HG02571 (cell line): ENCODE measurements at regions not wholly inside any gene's neighbourhood (a gene's known extent, or its start where the extent isn't known, plus 50 kb on each side); places are given as distances from the start of the nearest gene placed in this dataset.

Experiments used
- ATAC-seq: cut with Tn5 transposase; IDR thresholded peaks from one replicate; pipeline ENCODE4 v1.9.1; 2021; ENCODE audit warnings: mild to moderate bottlenecking, moderate library complexity; ENCODE audit not compliant: unreplicated experiment

DNA sequence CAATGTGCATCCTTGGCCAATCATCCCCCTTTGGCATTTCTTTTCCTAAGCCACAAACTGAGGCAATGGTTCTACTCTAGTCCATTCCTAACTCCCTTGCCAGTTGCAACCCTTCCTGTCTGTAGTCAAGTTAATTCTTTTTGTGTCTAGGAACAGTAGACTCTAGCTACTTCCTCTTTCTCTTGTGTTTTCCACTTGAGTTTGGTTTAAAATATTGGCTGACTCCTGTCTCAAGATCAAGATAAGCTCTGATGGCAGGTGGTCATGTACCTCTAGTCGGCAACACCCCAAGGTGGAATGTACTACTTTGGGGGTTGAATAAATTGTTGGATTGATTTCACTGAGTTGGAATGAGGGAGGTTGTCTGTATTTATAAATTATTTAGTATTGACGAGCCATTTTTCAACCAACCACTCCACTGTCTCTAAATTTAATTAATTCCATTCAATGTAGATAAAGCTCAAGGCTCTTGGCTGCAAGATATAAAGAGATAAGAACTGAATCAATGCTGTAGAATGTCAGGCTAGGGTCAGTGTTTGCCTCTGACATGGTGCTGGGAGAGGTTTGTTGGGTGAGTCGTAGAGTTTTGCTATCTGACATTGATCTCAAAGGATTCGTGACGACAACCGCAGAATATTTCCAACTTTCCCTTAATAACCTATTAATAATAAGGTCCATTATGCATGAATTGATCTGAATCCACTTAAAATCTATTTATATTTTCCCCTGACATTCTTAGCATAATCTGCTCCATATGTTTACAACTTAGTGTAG, 188.7 kb upstream of the APCDD1 start:
- ATAC-seq: no peak

DNA sequence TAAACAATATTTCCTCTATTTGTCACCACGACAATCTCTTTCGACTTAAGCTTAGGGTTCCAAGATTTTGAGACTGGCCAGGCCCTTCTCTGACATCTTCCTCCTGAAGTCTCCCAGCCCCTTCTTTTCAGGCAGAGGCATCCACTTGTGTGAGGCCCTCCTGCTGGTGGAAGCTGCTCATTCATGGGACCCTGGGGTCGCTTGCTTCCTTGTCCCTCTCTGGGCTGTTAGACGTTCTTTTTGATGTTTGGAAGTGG, 188.2 kb upstream of the APCDD1 start:
- ATAC-seq: no peak

- ATAC-seq: no peak
Observed at GRCh38 chr18:10269261-10269660, 185.2 kb upstream of the APCDD1 start.

GRCh38 chr18:10270151-10270571, 184.3 kb upstream of the APCDD1 start:
- ATAC-seq: no peak

DNA sequence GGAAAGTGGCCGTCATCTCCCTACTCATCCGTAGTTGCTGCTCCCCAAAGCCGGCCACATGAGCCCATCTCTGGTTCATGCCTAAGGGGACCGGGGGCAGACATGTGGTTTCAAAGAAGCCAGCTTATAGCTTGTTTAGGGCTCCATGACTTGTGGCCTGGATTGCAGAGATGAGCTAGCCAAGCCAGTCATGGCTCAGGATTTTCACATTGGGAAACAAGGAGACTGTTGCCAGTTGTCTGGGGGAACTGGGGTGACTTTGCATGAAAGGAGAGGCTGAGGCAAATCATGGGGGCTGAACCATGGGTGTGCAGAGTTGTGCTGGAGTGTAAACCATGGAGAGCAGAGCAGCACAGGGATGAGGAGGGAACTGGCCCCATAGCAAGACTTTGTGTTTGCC, 183.0 kb upstream of the APCDD1 start:
- no peak for ATAC-seq

GRCh38 chr18:10274301-10274700, 180.1 kb upstream of the APCDD1 start:
- ATAC-seq: no peak

DNA sequence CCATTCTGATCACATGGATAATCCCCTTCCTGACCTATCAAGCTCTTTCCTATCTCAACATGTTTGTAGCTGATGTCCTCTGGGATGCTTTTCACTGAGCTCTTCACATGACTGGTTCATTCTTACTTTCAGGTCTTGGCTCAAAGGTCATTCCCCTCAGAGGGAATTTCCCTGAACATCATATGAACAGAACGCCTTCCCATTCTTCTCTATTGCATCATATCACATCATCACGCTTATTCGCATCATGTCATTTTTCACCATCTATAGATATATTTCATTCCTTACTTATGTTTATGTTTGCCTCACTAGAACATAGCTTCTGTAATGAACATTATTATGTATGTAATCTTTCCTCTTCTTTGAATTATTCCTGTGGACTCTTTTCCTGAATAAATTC, 178.9 kb upstream of the APCDD1 start:
- ATAC-seq: no peak

GRCh38 chr18:10278265-10278664, 176.2 kb upstream of the APCDD1 start:
- no peak for ATAC-seq

- ATAC-seq: no peak
Observed at GRCh38 chr18:10279471-10279870, 175.0 kb upstream of the APCDD1 start.

GRCh38 chr18:10279905-10280644, 174.4 kb upstream of the APCDD1 start:
- ATAC-seq: no peak

GRCh38 chr18:10284540-10285282, 169.7 kb upstream of the APCDD1 start:
- no peak for ATAC-seq

DNA sequence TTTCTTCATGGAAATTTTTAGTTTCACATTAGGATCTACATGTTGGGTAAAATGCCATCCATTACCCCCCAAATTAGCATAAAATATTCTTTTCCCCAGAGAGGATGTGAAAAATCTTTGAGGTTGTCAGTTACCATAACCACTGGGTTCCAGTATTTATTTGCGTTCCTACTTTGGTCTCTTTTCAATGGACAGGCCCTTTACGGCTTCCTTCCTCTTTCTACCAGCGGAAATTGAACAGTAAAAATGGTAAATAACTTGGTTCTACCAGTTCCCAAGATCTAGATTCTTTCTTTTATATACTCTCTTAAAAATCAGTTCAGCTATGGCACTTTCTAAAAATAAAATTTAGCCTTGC, 169.2 kb upstream of the APCDD1 start:
- no peak for ATAC-seq

GRCh38 chr18:10286580-10287150, 167.8 kb upstream of the APCDD1 start:
- no peak for ATAC-seq

GRCh38 chr18:10289251-10289650, 165.2 kb upstream of the APCDD1 start:
- ATAC-seq: no peak

- ATAC-seq: no peak
Observed at GRCh38 chr18:10289951-10290637, 164.3 kb upstream of the APCDD1 start.

DNA sequence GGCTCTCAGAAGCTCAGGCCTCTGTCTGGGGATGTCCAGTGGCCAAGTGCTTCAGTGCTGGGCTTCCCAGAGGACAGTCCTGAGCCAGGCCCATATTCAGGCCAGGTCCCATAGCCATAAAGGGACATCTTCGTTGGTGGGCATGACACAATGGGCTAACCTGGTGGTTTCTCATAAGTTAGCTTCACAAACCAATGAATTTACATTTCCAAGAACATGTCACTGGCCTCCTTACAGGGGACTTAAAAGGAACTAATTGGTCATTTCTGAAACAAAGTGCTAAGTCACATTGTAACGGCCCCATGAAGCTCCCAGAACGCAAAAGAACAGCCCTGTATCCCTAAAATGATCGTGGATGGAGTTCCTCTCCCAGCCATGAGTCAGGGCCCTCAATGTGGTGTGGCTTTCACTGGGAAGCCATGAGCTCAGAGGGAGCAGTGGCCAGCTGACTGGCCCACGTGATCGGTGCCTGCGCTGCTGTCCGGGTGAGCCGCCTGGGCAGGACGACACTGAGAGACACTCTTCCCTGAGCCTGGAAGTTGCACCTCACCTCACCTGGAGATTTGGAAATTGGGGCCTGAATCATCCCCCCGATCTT, 163.7 kb upstream of the APCDD1 start:
- ATAC-seq: no peak

- ATAC-seq: no peak
Observed at GRCh38 chr18:10291568-10291981, 162.9 kb upstream of the APCDD1 start.

DNA sequence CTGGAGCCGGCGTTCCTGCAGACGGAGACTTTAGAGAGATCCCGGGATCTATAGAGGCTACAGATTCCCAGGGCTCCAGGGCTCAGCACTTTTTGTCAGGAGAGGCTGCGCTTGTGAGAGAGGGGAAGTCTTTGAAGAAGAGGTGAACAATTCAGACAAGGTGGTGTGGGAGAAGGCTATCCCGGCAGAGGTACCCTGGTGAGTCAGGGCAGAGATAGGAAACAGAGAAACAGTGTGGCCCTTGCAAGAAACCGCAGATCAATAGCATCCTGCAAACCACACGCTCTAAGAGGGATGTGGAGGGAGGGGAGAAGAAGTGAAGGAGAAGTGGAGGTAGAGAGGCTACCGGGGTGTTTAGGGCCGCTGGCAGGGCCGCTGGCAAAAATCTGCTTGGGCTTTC, 160.5 kb upstream of the APCDD1 start:
- ATAC-seq: no peak

GRCh38 chr18:10295751-10296150, 158.7 kb upstream of the APCDD1 start:
- no peak for ATAC-seq

DNA sequence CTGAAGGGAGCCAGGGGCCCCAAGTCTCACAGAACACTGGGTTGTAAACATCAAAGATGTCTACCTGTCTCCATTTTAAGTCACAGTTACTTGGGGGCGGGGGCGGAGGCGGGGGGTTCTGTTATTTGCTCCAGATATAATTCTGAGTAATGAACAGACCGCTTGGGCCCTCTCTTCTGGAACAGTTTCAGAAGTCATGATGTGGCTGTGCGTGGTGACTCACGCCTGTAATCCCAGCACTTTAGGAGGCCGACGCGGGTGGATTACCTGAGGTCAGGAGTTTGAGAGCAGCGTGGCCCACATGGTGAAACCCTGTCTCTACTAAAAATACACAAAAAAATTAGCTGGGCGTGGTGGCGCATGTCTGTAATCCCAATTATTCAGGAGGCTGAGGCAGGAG, 157.9 kb upstream of the APCDD1 start:
- ATAC-seq: no peak

DNA sequence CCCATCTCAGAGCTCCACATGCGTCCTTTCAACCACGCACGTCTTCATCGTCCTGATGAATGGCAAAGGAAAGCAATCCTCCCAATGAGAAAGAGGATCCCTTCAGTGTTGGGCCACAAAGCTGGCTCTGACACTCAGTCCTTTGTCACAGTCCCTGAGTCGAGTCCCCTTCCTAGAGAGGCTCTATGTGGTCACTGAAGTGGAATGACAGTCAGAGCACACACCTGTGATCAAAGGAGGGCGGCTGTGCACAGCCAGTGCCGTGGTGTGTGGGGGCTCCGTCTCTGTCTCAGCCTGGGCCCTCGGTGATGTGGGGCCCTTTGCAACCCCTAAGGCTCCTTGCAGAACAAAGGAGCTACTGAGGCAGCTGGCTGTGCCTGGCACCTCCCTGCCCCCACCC, 157.3 kb upstream of the APCDD1 start:
- no peak for ATAC-seq
